ENCODE measurements at regions not wholly inside any gene's neighbourhood (a gene's known extent, or its start where the extent isn't known, plus 50 kb on each side); places are given as distances from the start of the nearest gene placed in this dataset.

DNA sequence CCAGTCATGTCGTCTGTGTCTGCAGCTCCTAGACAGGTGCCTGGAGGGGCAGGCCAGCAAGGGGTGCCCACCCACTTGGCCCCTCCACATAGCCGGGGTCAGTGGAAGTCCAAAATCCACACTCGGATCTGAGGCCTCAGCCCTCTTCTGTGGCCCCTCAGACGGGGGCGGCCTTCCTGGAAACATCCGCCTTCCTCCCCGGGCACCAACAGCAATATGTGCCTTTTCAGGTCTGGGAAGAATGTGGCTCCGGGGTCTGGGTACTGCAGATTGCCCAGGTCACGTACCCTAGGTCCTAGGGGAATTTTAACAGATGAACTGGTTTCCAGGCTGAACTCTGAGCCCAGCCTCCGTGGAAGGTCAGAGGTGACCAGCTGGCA, 208.6 kb downstream of the CTTN start:
- no peak overlapping the region for H3K4me3 ChIP-seq
- ATAC-seq (no peak), DNase-seq (peak in 2 of 3 donors; percentile 12 to 16)
- no peaks in the 10 kb centered on the region for H3K36me3 ChIP-seq (ENCODE audit: low read depth)
- TF ChIP-seq, protein P1, sequence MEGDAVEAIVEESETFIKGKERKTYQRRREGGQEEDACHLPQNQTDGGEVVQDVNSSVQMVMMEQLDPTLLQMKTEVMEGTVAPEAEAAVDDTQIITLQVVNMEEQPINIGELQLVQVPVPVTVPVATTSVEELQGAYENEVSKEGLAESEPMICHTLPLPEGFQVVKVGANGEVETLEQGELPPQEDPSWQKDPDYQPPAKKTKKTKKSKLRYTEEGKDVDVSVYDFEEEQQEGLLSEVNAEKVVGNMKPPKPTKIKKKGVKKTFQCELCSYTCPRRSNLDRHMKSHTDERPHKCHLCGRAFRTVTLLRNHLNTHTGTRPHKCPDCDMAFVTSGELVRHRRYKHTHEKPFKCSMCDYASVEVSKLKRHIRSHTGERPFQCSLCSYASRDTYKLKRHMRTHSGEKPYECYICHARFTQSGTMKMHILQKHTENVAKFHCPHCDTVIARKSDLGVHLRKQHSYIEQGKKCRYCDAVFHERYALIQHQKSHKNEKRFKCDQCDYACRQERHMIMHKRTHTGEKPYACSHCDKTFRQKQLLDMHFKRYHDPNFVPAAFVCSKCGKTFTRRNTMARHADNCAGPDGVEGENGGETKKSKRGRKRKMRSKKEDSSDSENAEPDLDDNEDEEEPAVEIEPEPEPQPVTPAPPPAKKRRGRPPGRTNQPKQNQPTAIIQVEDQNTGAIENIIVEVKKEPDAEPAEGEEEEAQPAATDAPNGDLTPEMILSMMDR (IDR thresholded peaks at IDR 0.05) = no peak
- intact Hi-C loops (cut with DNase I, micrococcal nuclease) = no loop called here
- H3K4me1 ChIP-seq (ENCODE audit: low read depth) = no peaks in the 10 kb centered on the region
- H3K9me3 ChIP-seq = no peaks in the 10 kb centered on the region

DNA sequence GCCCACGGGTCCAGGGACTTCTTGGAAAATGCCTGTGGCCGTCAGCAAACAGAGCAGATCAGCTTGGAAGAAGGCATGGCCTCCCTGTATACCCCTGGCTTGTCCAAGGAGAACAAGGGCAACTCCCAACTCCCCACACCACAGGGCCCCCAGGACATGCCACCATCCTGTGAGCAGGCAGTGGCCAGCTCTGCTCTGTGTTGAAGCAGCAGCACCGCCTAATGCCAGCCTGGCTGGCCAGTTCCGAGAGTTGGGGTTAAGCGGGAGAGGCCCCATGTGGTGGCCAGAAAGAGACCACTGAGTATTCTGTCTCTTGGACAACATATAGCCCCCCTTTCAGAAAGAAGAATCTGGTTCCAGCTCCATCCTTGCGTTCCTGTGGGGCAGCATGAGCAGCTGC, 209.2 kb downstream of the CTTN start:
- H3K9me3 ChIP-seq = no peaks in the 10 kb centered on the region
- no peak overlapping the region for H3K4me3 ChIP-seq
- TF ChIP-seq, protein P1 (IDR thresholded peaks at IDR 0.05) = no peak
- H3K36me3 ChIP-seq (ENCODE audit: low read depth) = no peaks in the 10 kb centered on the region
- peak in 2 of 3 donors; percentile 10 to 16 for DNase-seq
- ATAC-seq = no peak
- intact Hi-C loops (cut with DNase I, micrococcal nuclease) = no loop called here
- H3K4me1 ChIP-seq (ENCODE audit: low read depth) = no peaks in the 10 kb centered on the region

DNA sequence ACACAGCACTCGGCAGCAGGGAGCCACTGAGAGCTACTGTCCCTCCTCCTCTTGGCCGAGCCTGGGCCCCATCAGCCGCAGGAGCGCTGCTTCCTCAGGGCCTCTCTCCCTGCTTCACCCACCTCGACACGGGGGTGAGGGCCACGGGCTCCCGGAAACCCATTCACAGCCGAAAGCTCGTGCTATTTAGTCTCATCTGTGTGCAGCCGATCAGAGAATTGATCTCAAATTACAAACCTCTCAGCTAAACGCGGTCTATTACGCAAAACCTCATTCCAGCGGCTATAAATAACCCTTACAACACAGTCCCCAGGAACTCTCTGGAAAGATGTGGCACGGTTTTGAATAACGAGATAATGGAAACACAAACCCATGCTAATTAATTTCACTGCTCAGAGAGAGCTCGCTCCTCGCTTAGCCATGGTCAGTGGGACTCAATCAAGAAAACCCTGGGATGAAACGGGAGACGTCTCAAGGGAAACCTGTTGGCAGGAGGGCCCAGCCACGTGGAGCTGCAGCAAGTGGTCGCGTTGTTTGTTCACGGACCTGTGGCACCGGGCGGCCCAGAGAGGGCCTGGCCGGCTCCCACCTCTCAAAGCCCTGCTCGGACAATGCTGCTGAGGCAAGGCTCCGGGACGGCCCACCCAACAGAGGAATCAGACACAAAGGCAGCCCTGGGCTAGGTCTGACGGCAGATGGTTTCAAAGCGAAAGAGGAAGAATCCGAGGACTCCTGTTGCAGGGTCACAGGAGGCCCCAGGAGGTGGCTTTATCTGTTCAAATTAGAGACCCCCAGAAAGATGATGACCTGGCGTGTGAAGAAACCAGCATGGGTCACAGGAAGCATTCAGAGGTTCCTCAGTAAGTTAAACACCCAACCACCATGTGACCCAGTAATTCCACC, 210.5 kb downstream of the CTTN start:
- TF ChIP-seq, protein P1 (IDR thresholded peaks at IDR 0.05) = no peak
- no peak for ATAC-seq
- Histone ChIP-seq H3K4me3 (no peak overlapping the region), H3K36me3 (ENCODE audit: low read depth) (no peaks in the 10 kb centered on the region), H3K4me1 (ENCODE audit: low read depth) (no peaks in the 10 kb centered on the region), H3K9me3 (no peaks in the 10 kb centered on the region)
- intact Hi-C loops (cut with DNase I, micrococcal nuclease) = no loop called here
- DNase-seq = peak in 2 of 3 donors; percentile 8 to 29

DNA sequence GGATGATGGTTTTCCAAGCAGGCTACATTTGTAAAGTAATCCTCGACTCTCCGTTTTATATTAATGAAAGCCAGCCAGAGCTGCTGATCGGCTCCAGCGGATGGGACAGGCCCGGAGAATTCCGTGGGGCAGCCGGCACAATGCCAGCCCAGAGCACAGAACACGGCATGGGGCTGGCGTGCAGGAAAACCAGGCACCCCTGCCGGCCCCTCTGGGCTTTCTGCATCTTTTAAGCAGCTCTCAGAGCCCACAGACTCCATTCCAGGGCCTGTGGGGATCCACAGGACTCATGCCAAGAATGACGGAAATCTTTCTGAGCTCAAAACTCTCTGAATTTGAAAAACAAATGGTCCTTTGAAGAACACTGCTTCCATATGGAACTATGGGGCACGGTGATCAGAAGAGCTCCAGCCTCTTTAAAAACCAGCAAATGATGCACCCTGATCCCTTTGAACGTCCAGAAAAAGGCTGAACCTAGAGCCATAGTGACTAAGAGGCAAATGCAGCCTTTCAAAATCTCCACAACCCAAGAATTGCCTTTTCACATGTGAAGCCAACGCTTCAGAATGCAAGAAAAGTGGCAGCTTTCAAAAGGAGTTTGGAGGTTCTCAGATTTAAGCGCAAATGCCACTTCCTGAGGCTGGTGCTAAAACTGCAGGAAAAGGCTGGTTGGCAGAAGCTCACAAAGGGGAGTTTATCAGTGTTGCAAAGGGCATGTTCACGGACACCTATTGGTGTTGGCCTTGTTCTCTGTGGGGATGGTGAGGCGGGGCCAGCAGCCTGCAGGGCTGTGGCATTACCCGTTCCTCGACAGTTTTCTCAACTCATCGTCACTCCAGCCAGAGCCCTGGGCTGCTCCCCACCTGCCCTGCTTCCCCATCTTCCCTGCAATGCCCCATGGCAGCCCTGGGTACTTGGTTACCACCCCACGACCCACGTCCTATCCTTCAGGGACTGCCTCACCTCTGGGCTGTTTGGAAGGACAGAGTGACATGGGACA, 212.5 kb downstream of the CTTN start:
- intact Hi-C loops (cut with DNase I, micrococcal nuclease) = no loop called here
- no peaks in the 10 kb centered on the region for H3K36me3 ChIP-seq (ENCODE audit: low read depth)
- H3K9me3 ChIP-seq = peaks cover 9% of the 10 kb centered on the region
- TF ChIP-seq, protein P1 (IDR thresholded peaks at IDR 0.05) = no peak
- peak; percentile 41 for ATAC-seq
- DNase-seq = peak in 1 of 3 donors; percentile 23
- no peak overlapping the region for H3K4me3 ChIP-seq
- no peaks in the 10 kb centered on the region for H3K4me1 ChIP-seq (ENCODE audit: low read depth)

DNA sequence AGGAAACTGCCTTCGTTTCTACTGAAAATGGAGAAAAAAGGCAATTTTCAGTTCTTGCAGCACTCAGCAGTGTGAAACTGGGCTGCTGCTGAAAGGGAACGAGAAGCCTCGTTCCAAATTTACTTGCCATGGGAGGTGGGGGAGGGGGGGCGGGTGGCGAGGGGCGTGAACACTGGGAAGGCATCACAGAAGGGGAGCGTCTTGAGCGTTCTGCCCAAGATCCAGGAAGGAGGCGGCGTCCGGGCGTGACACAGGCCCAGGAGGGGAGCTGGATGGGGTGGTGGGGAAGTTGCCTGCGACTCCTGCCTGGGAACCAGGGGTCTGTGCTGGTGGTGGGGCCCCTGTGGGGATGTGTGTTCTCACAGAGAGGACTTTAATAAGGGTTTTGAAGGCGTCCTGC, 213.5 kb downstream of the CTTN start:
- Histone ChIP-seq H3K4me3 (no peak overlapping the region), H3K36me3 (ENCODE audit: low read depth) (no peaks in the 10 kb centered on the region), H3K9me3 (peaks cover 10% of the 10 kb centered on the region), H3K4me1 (ENCODE audit: low read depth) (no peaks in the 10 kb centered on the region)
- ATAC-seq = no peak
- intact Hi-C loops (cut with DNase I, micrococcal nuclease) = no loop called here
- TF ChIP-seq, protein P1 (IDR thresholded peaks at IDR 0.05) = no peak
- peak in 1 of 3 donors; percentile 14 for DNase-seq

Measured in mucosa of descending colon (tissue), 3 donors.